Left ventricle myocardium superior (tissue), 1 donor: ENCODE measurements at regions not wholly inside any gene's neighbourhood (a gene's known extent, or its start where the extent isn't known, plus 50 kb on each side); places are given as distances from the start of the nearest gene placed in this dataset.
"Not testable (repeated sequence)": the region's sequence is repeated elsewhere in the genome, so short reads cannot be mapped to it uniquely, and the experiment has no call there.

ENCODE experiments used
- ATAC-seq: fragments of 200-7000 bp; cut with Tn5 transposase; one replicate; pipeline ENCODE4 v1.9.1; 2020; ENCODE audit warnings: mild to moderate bottlenecking, moderate library complexity
- DNase-seq: peaks from one replicate; pipeline ENCODE4 v3.0.0-alpha.2; 2020
- intact Hi-C: fragments of 100-400 bp; cut with micrococcal nuclease; formaldehyde crosslinking; loops from one replicate; pipeline ENCODE4 v1.11.0; 2022
- donor health status: DM: no; HTN: yes; CAD: no; lungs with severe emphysema.

GRCh38 chr6:63515227-63515626 lies 57.1 kb upstream of the LOC128125822 start:
- DNase-seq, ATAC-seq, intact Hi-C loops: not testable (repeated sequence)

- no peak for ATAC-seq
- no peak for DNase-seq
- intact Hi-C loops: no loop called here
Observed at GRCh38 chr6:63516186-63516944, 55.9 kb upstream of the LOC128125822 start.

- intact Hi-C loops: no loop called here
Observed at GRCh38 chr6:63517221-63517620, 55.1 kb upstream of the LOC128125822 start.

GRCh38 chr6:63521475-63522210 lies 50.6 kb upstream of the LOC128125822 start:
- intact Hi-C loops: no loop called here
- ATAC-seq (no peak), DNase-seq (no peak)

More at GRCh38 chr6:63517221-63517620, 55.1 kb upstream of the LOC128125822 start:
- DNase-seq (no peak), ATAC-seq (no peak)
